22Rv1 (cell line): ENCODE measurements at regions not wholly inside any gene's neighbourhood (a gene's known extent, or its start where the extent isn't known, plus 50 kb on each side); places are given as distances from the start of the nearest gene placed in this dataset.

Source experiments
- CTCF ChIP-seq: fragments of 450-650 bp; IDR thresholded peaks from 2 replicates; pipeline ENCODE4 v1.5.1; 2017; ENCODE audit warnings: mild to moderate bottlenecking
- ZFX ChIP-seq: fragments of 450-650 bp; IDR thresholded peaks from 2 replicates; pipeline ENCODE4 v1.6.1; 2017; ENCODE audit warnings: antibody characterized with exemption, borderline replicate concordance

- TF ChIP-seq CTCF (no peak), ZFX (no peak)
Measured at GRCh38 chr6:94272327-94272726, 853.0 kb upstream of the EPHA7 start.
